ENCODE measurements at regions not wholly inside any gene's neighbourhood (a gene's known extent, or its start where the extent isn't known, plus 50 kb on each side); places are given as distances from the start of the nearest gene placed in this dataset.

DNA sequence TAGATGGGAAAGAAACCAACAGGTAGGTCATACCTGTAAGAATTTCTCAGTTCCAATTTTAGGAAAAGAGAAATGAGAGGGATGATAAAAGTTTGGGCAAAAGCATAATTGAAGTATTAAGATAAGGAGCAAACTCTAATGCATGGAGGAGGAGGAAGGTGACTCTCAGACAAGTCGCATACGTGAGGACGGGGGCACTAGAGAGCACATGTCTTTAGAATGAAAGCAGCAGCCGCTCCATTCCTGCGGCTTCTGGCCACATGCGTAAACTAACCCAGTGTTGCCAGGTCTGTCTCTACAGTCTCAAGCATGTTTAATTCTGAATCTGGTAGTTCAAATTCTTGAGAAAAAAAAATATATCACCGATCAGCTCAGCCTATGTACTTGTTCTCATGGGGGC, 371.5 kb upstream of the SLC30A5 start:
- TF ChIP-seq, protein P1, sequence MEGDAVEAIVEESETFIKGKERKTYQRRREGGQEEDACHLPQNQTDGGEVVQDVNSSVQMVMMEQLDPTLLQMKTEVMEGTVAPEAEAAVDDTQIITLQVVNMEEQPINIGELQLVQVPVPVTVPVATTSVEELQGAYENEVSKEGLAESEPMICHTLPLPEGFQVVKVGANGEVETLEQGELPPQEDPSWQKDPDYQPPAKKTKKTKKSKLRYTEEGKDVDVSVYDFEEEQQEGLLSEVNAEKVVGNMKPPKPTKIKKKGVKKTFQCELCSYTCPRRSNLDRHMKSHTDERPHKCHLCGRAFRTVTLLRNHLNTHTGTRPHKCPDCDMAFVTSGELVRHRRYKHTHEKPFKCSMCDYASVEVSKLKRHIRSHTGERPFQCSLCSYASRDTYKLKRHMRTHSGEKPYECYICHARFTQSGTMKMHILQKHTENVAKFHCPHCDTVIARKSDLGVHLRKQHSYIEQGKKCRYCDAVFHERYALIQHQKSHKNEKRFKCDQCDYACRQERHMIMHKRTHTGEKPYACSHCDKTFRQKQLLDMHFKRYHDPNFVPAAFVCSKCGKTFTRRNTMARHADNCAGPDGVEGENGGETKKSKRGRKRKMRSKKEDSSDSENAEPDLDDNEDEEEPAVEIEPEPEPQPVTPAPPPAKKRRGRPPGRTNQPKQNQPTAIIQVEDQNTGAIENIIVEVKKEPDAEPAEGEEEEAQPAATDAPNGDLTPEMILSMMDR (IDR thresholded peaks at IDR 0.05) = no peak
- DNase-seq = no peak
- H3K4me3 ChIP-seq = no peak overlapping the region
- H3K36me3 ChIP-seq = no peaks in the 10 kb centered on the region
- intact Hi-C loops (cut with DNase I) = no loop called here
- ATAC-seq = no peak
- H3K4me1 ChIP-seq = no peaks in the 10 kb centered on the region
- peaks cover 0 to 19% of the 10 kb centered on the region in 2 donors for H3K9me3 ChIP-seq
- H3K27me3 ChIP-seq = no peaks in the 10 kb centered on the region
- H3K27ac ChIP-seq = no peak overlapping the region

GRCh38 chr5:68725905-68726683, 367.7 kb upstream of the SLC30A5 start:
- Histone ChIP-seq H3K4me1 (peaks cover 5 to 7% of the 10 kb centered on the region in 2 donors), H3K27me3 (no peaks in the 10 kb centered on the region), H3K4me3 (no peak overlapping the region), H3K36me3 (no peaks in the 10 kb centered on the region), H3K27ac (no peak overlapping the region), H3K9me3 (peaks cover 0 to 13% of the 10 kb centered on the region in 2 donors)
- no peak for ATAC-seq
- TF ChIP-seq, protein P1 (IDR thresholded peaks at IDR 0.05) = no peak
- intact Hi-C loops (cut with DNase I) = no loop called here
- DNase-seq = no peak

DNA sequence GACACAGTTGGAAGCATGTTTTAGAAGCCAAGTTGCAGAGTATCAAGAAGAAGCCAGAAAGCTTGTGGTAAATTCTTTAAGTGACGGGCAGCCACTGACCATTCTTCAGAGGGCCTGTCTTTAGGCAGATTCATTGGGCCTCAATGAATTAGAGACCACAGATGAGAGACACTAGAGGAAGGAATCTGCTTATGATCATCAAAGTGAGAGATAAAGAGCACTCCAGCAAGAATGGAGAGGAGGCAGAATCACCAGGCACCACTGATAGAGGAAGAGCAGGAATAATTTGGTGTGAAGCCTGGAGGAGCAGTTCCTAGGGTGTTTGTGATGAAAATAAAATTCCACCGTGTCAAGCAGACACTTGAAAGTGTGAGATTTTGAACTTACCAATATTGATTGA, 365.9 kb upstream of the SLC30A5 start:
- DNase-seq (no peak), ATAC-seq (no peak)
- H3K36me3 ChIP-seq = no peaks in the 10 kb centered on the region
- H3K4me3 ChIP-seq = no peak overlapping the region
- H3K9me3 ChIP-seq = peaks cover 0 to 5% of the 10 kb centered on the region in 2 donors
- intact Hi-C loops (cut with DNase I) = no loop called here
- TF ChIP-seq, protein P1 (IDR thresholded peaks at IDR 0.05) = no peak
- H3K27me3 ChIP-seq = no peaks in the 10 kb centered on the region
- peaks cover 5 to 7% of the 10 kb centered on the region in 2 donors for H3K4me1 ChIP-seq
- H3K27ac ChIP-seq = no peak overlapping the region

- ATAC-seq (no peak), DNase-seq (no peak)
- intact Hi-C loops (cut with DNase I) = no loop called here
Observed at GRCh38 chr5:68729678-68730077, 364.1 kb upstream of the SLC30A5 start.

More at GRCh38 chr5:68729678-68730077, 364.1 kb upstream of the SLC30A5 start:
- Histone ChIP-seq H3K27ac (no peak overlapping the region), H3K36me3 (no peaks in the 10 kb centered on the region), H3K27me3 (no peaks in the 10 kb centered on the region), H3K4me3 (no peak overlapping the region), H3K9me3 (no peaks in the 10 kb centered on the region), H3K4me1 (peaks cover 5 to 7% of the 10 kb centered on the region in 2 donors)
- TF ChIP-seq, protein P1 (IDR thresholded peaks at IDR 0.05) = no peak
